Astrocyte of the cerebellum (primary cell): ENCODE measurements at regions not wholly inside any gene's neighbourhood (a gene's known extent, or its start where the extent isn't known, plus 50 kb on each side); places are given as distances from the start of the nearest gene placed in this dataset.

ENCODE experiments used
- DNase-seq: peaks from one replicate; pipeline ENCODE4 v3.0.0-alpha.2; 2011; ENCODE audit warnings: low read depth
- H3K4me3 ChIP-seq: 2 replicates; pipeline ENCODE4 v1.5.1; 2011; ENCODE audit warnings: mild to moderate bottlenecking, low read depth, low read length, moderate library complexity
- CTCF ChIP-seq: IDR thresholded peaks from 2 replicates; pipeline ENCODE4 v1.5.1; 2012; ENCODE audit warnings: low read length, low read depth, moderate library complexity, mild to moderate bottlenecking; ENCODE audit errors: missing control alignments
- in situ Hi-C: cut with HindIII; loops from 2 replicates; pipeline ENCODE4 v1.10.0; 2017; ENCODE audit warnings: low sequenced_read_pairs

- in situ Hi-C loops = no loop called here
These were observed 564.2 kb upstream of the MIR17HG start for GRCh38 chr13:90783273-90783672.

GRCh38 chr13:90787007-90787406, 560.5 kb upstream of the MIR17HG start:
- DNase-seq = no peak
- H3K4me3 ChIP-seq = no peak overlapping the region
- in situ Hi-C loops = no loop called here
- TF ChIP-seq CTCF = no peak

More at GRCh38 chr13:90783273-90783672, 564.2 kb upstream of the MIR17HG start:
- no peak overlapping the region for H3K4me3 ChIP-seq
- no peak for DNase-seq
- TF ChIP-seq CTCF = no peak

- H3K4me3 ChIP-seq = no peak overlapping the region
- no peak for DNase-seq
- in situ Hi-C loops = no loop called here
- TF ChIP-seq CTCF = no peak
These were observed 555.2 kb upstream of the MIR17HG start for GRCh38 chr13:90792335-90792734.

GRCh38 chr13:90793261-90793820, 554.1 kb upstream of the MIR17HG start:
- peak; percentile 77 for DNase-seq
- TF ChIP-seq CTCF = no peak
- no peak overlapping the region for H3K4me3 ChIP-seq
- in situ Hi-C loops = no loop called here

GRCh38 chr13:90796474-90796873, 551.0 kb upstream of the MIR17HG start:
- no peak for DNase-seq
- TF ChIP-seq CTCF = no peak
- in situ Hi-C loops = no loop called here
- H3K4me3 ChIP-seq = no peak overlapping the region

GRCh38 chr13:90797335-90797734, 550.2 kb upstream of the MIR17HG start:
- in situ Hi-C loops = no loop called here
- TF ChIP-seq CTCF = no peak
- no peak overlapping the region for H3K4me3 ChIP-seq
- DNase-seq = no peak

GRCh38 chr13:90798381-90798780, 549.1 kb upstream of the MIR17HG start:
- H3K4me3 ChIP-seq = no peak overlapping the region
- no peak for TF ChIP-seq CTCF
- in situ Hi-C loops = no loop called here
- no peak for DNase-seq
